B cell (primary cell): ENCODE measurements at regions not wholly inside any gene's neighbourhood (a gene's known extent, or its start where the extent isn't known, plus 50 kb on each side); places are given as distances from the start of the nearest gene placed in this dataset.

Experiments
- EZH2 ChIP-seq: IDR thresholded peaks from 2 replicates; pipeline ENCODE4 v1.6.1; 2012; ENCODE audit warnings: borderline replicate concordance, low read depth, mild to moderate bottlenecking, moderate library complexity, low read length; ENCODE audit not compliant: insufficient read depth, poor library complexity, severe bottlenecking
- TF ChIP-seq, protein P1 (sequence below): fragments of 200-600 bp; IDR thresholded peaks from one replicate; pipeline ENCODE4 v1.8.0; 2022; ENCODE audit warnings: antibody characterized with exemption, mild to moderate bottlenecking

GRCh38 chr6:90819483-90819882 is 232.6 kb upstream of the MAP3K7 start:
- no peak for TF ChIP-seq EZH2
- TF ChIP-seq, protein P1, sequence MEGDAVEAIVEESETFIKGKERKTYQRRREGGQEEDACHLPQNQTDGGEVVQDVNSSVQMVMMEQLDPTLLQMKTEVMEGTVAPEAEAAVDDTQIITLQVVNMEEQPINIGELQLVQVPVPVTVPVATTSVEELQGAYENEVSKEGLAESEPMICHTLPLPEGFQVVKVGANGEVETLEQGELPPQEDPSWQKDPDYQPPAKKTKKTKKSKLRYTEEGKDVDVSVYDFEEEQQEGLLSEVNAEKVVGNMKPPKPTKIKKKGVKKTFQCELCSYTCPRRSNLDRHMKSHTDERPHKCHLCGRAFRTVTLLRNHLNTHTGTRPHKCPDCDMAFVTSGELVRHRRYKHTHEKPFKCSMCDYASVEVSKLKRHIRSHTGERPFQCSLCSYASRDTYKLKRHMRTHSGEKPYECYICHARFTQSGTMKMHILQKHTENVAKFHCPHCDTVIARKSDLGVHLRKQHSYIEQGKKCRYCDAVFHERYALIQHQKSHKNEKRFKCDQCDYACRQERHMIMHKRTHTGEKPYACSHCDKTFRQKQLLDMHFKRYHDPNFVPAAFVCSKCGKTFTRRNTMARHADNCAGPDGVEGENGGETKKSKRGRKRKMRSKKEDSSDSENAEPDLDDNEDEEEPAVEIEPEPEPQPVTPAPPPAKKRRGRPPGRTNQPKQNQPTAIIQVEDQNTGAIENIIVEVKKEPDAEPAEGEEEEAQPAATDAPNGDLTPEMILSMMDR, result no peak
